CD14-positive monocyte (primary cell): ENCODE measurements at regions not wholly inside any gene's neighbourhood (a gene's known extent, or its start where the extent isn't known, plus 50 kb on each side); places are given as distances from the start of the nearest gene placed in this dataset.

Experiments used
- DNase-seq, 3 donors: peaks; one replicate each; pipeline ENCODE4 v3.0.0-alpha.2; 2011 to 2022
- H2AFZ ChIP-seq: 2 replicates; pipeline ENCODE4 v1.6.0; 2012; ENCODE audit warnings: mild to moderate bottlenecking, low read depth, low read length, inconsistent platforms; ENCODE audit not compliant: insufficient read depth, poor library complexity, severe bottlenecking
- H3K27ac ChIP-seq, 2 donors: 1 replicate in 1 of 2; 2 replicates in 1 of 2; pipeline ENCODE4 v1.5.1; 2012 to 2013; ENCODE audit warnings: low read length in 2 of 2, control low read depth in 1 of 2, inconsistent platforms in 1 of 2, low read depth in 1 of 2, mild to moderate bottlenecking in 1 of 2
- H3K27me3 ChIP-seq, 2 donors: one replicate each; pipeline versions ENCODE4 v1.6.0 to v1.6.1; 2011 to 2013; ENCODE audit warnings: low read length in 2 of 2; ENCODE audit not compliant: control insufficient read depth in 2 of 2, insufficient read depth in 2 of 2
- H3K36me3 ChIP-seq, 2 donors: replicated peaks in 1 of 2; 1 replicate in 1 of 2; 2 replicates in 1 of 2; pipeline versions ENCODE4 v1.5.1 to v1.6.1; 2012 to 2013; ENCODE audit warnings: low read length in 2 of 2, control low read depth in 1 of 2, inconsistent platforms in 1 of 2, mild to moderate bottlenecking in 1 of 2; ENCODE audit not compliant: insufficient read depth in 2 of 2, control insufficient read depth in 1 of 2
- H3K4me1 ChIP-seq, 2 donors: 1 replicate in 1 of 2; 2 replicates in 1 of 2; pipeline versions ENCODE4 v1.5.1 to v1.6.1; 2012 to 2013; ENCODE audit warnings: low read length in 2 of 2, control low read depth in 1 of 2, inconsistent platforms in 1 of 2, mild to moderate bottlenecking in 1 of 2, moderate library complexity in 1 of 2; ENCODE audit not compliant: insufficient read depth in 2 of 2, control insufficient read depth in 1 of 2
- H3K4me2 ChIP-seq: replicated peaks from 2 replicates; pipeline ENCODE3; 2012; ENCODE audit warnings: low read length, moderate library complexity, mild to moderate bottlenecking; ENCODE audit not compliant: poor library complexity, severe bottlenecking; ENCODE audit errors: extremely low read depth
- H3K4me3 ChIP-seq, 3 experiments: fragments of 200-600 bp in 1 of 3; sonication (generic) in 1 of 3; replicated peaks in 1 of 3; 1 replicate in 2 of 3; 2 replicates in 1 of 3; pipeline ENCODE4 v1.5.1; 2011 to 2013; ENCODE audit warnings: low read length in 3 of 3, mild to moderate bottlenecking in 3 of 3, control low read depth in 2 of 3, low read depth in 2 of 3, inconsistent platforms in 1 of 3, moderate library complexity in 1 of 3
- H3K79me2 ChIP-seq: 2 replicates; pipeline ENCODE4 v1.6.0; 2012; ENCODE audit warnings: mild to moderate bottlenecking, control low read depth, inconsistent platforms, low read length, moderate library complexity; ENCODE audit not compliant: insufficient read depth
- H3K9ac ChIP-seq: 2 replicates; pipeline ENCODE4 v1.6.0; 2017; ENCODE audit warnings: low read length, mild to moderate bottlenecking; ENCODE audit not compliant: insufficient read depth, poor library complexity, severe bottlenecking
- H3K9me3 ChIP-seq, 2 donors: replicated peaks in 1 of 2; 1 replicate in 1 of 2; 2 replicates in 1 of 2; pipeline versions ENCODE4 v1.5.1 to v1.6.1; 2012 to 2013; ENCODE audit warnings: low read length in 2 of 2, control low read depth in 1 of 2; ENCODE audit not compliant: control insufficient read depth in 1 of 2, insufficient read depth in 1 of 2
- H4K20me1 ChIP-seq: 2 replicates; pipeline ENCODE4 v1.6.0; 2012; ENCODE audit warnings: mild to moderate bottlenecking, low read length, control low read depth, moderate library complexity; ENCODE audit not compliant: insufficient read depth
- H3K27ac Mint-ChIP-seq, 7 donors: one replicate each; pipeline ENCODE4 v1.8.0; 2020; ENCODE audit warnings: mild to moderate bottlenecking in 7 of 7, mixed read lengths in 7 of 7, moderate library complexity in 6 of 7, inconsistent platforms in 2 of 7
- H3K27me3 Mint-ChIP-seq, 3 donors: one replicate each; pipeline ENCODE4 v1.8.0; 2021 to 2022; ENCODE audit warnings: low read depth in 3 of 3, mild to moderate bottlenecking in 3 of 3, mixed read lengths in 3 of 3, moderate library complexity in 3 of 3, inconsistent platforms in 1 of 3
- H3K36me3 Mint-ChIP-seq, 2 donors: one replicate each; pipeline ENCODE4 v1.8.0; 2020; ENCODE audit warnings: mixed read lengths in 2 of 2, inconsistent platforms in 1 of 2, mild to moderate bottlenecking in 1 of 2
- H3K4me1 Mint-ChIP-seq: one replicate; pipeline ENCODE4 v1.8.0; 2020; ENCODE audit warnings: mild to moderate bottlenecking, mixed read lengths
- H3K4me3 Mint-ChIP-seq, 2 donors: one replicate each; pipeline ENCODE4 v1.8.0; 2020; ENCODE audit warnings: mild to moderate bottlenecking in 2 of 2, mixed read lengths in 2 of 2, moderate library complexity in 1 of 2
- H3K9me3 Mint-ChIP-seq, 7 donors: one replicate each; pipeline ENCODE4 v1.8.0; 2020 to 2022; ENCODE audit warnings: mixed read lengths in 7 of 7, mild to moderate bottlenecking in 6 of 7, moderate library complexity in 6 of 7, inconsistent platforms in 2 of 7
- WGBS: methylation state at CpG from one replicate; pipeline ENCODE4 v1.1.5; 2013; ENCODE audit warnings: missing lambda C conversion rate; ENCODE audit not compliant: insufficient coverage; 5-methylcytosine and 5-hydroxymethylcytosine counted together
- intact Hi-C, 2 donors: fragments of 100-400 bp; cut with micrococcal nuclease; formaldehyde crosslinking; loops; one replicate each; pipeline versions ENCODE4 v1.15.0 to v1.15.1; 2023
- TF ChIP-seq, protein P1 (sequence below): fragments of 200-600 bp; IDR thresholded peaks from one replicate; pipeline ENCODE4 v1.8.0; 2022; ENCODE audit warnings: antibody characterized with exemption, mild to moderate bottlenecking

DNA sequence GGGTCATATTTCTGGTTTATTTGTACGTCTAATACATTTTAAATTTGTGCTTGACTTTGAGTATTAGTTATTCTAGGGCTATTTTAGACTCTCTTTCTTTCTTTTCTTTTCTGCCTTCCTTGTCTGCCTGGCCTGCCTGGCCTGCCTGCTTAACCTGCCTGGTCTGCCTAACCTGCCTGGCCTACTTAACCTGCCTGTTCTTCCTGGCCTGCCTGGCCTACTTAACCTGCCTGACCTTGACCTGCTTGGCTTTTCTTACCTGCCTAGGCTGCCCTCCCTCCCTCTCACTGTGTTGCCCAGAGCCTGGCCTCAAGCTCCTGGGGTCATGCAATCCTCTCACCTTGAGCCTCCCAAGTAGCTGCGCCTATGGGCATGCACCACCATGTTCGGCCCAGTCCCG lies 83.7 kb downstream of the PMAIP1 start:
- Histone ChIP-seq H3K27ac (no peak overlapping the region), H3K4me3 (no peak overlapping the region)
- H3K9me3 Mint-ChIP-seq, result no peaks in the 10 kb centered on the region

GRCh38 chr18:59980188-59980637 lies 80.4 kb downstream of the PMAIP1 start:
- no CpG with 5 or more reads among the region's 3 CpGs for WGBS
- Histone ChIP-seq H3K27me3 (no peaks in the 10 kb centered on the region), H3K9me3 (no peaks in the 10 kb centered on the region), H3K4me3 (no peak overlapping the region), H3K36me3 (no peaks in the 10 kb centered on the region), H2AFZ (no peak overlapping the region), H3K4me1 (no peaks in the 10 kb centered on the region), H3K79me2 (no peaks in the 10 kb centered on the region), H3K9ac (no peak overlapping the region), H3K4me2 (no peak overlapping the region), H3K27ac (no peak overlapping the region), H4K20me1 (no peaks in the 10 kb centered on the region)
- DNase-seq, result no peak
- Mint-ChIP-seq H3K4me1 (no peaks in the 10 kb centered on the region), H3K27me3 (peaks cover 3 to 4% (median 4%) of the 10 kb centered on the region in 3 donors), H3K36me3 (no peaks in the 10 kb centered on the region), H3K9me3 (no peaks in the 10 kb centered on the region), H3K4me3 (no peak overlapping the region), H3K27ac (no peak overlapping the region)
- intact Hi-C loops, result no loop called here
- TF ChIP-seq, protein P1, sequence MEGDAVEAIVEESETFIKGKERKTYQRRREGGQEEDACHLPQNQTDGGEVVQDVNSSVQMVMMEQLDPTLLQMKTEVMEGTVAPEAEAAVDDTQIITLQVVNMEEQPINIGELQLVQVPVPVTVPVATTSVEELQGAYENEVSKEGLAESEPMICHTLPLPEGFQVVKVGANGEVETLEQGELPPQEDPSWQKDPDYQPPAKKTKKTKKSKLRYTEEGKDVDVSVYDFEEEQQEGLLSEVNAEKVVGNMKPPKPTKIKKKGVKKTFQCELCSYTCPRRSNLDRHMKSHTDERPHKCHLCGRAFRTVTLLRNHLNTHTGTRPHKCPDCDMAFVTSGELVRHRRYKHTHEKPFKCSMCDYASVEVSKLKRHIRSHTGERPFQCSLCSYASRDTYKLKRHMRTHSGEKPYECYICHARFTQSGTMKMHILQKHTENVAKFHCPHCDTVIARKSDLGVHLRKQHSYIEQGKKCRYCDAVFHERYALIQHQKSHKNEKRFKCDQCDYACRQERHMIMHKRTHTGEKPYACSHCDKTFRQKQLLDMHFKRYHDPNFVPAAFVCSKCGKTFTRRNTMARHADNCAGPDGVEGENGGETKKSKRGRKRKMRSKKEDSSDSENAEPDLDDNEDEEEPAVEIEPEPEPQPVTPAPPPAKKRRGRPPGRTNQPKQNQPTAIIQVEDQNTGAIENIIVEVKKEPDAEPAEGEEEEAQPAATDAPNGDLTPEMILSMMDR, result no peak

More for the DNA sequence above, 83.7 kb downstream of the PMAIP1 start:
- no peaks in the 10 kb centered on the region for H4K20me1 ChIP-seq
- H3K27me3 ChIP-seq, result no peaks in the 10 kb centered on the region
- no peaks in the 10 kb centered on the region for H3K79me2 ChIP-seq
- no peak overlapping the region for H3K9ac ChIP-seq
- H3K9me3 ChIP-seq, result no peaks in the 10 kb centered on the region
- H3K36me3 ChIP-seq, result no peaks in the 10 kb centered on the region
- H2AFZ ChIP-seq, result no peak overlapping the region
- no peak overlapping the region for H3K27ac Mint-ChIP-seq
- H3K4me2 ChIP-seq, result no peak overlapping the region
- H3K4me3 Mint-ChIP-seq, result no peak overlapping the region
- H3K27me3 Mint-ChIP-seq, result peaks cover under 1 to 4% (median 1%) of the 10 kb centered on the region in 3 donors
- TF ChIP-seq, protein P1, result no peak
- WGBS, result 100% methylated on average over 3 of the region's 4 CpGs
- no peaks in the 10 kb centered on the region for H3K36me3 Mint-ChIP-seq
- DNase-seq, result no peak
- H3K4me1 Mint-ChIP-seq, result no peaks in the 10 kb centered on the region
- H3K4me1 ChIP-seq, result no peaks in the 10 kb centered on the region
- intact Hi-C loops, result no loop called here
